Thoracic aorta (tissue), 2 donors: ENCODE measurements at regions not wholly inside any gene's neighbourhood (a gene's known extent, or its start where the extent isn't known, plus 50 kb on each side); places are given as distances from the start of the nearest gene placed in this dataset.

Source experiments
- ATAC-seq: fragments of 150-250 bp; one replicate; pipeline ENCODE4 v1.8.0; 2017; ENCODE audit warnings: low read depth; ENCODE audit not compliant: insufficient number of reproducible peaks, low FRiP score
- DNase-seq: peaks from one replicate; pipeline ENCODE4 v3.0.0-alpha.2; 2020; ENCODE audit warnings: low spot score
- H3K27ac ChIP-seq, 2 donors: fragments of 200-600 bp; sonication (generic); 1 replicate in 1 of 2; 2 replicates in 1 of 2; pipeline ENCODE4 v1.5.1; 2016; ENCODE audit warnings: mild to moderate bottlenecking in 2 of 2, moderate library complexity in 2 of 2
- H3K27me3 ChIP-seq: fragments of 200-600 bp; sonication (generic); replicated peaks from 2 replicates; pipeline ENCODE4 v1.6.0; 2016; ENCODE audit warnings: mild to moderate bottlenecking; ENCODE audit not compliant: insufficient read depth
- H3K36me3 ChIP-seq: fragments of 200-600 bp; sonication (generic); one replicate; pipeline ENCODE4 v1.5.1; 2016
- H3K4me1 ChIP-seq, 2 donors: fragments of 200-600 bp; sonication (generic); 1 replicate in 1 of 2; 2 replicates in 1 of 2; pipeline versions ENCODE4 v1.5.1 to v1.6.0; 2016; ENCODE audit warnings: low read depth in 2 of 2, mild to moderate bottlenecking in 1 of 2; ENCODE audit not compliant: control insufficient read depth in 1 of 2
- H3K4me3 ChIP-seq: fragments of 200-600 bp; sonication (generic); 2 replicates; pipeline ENCODE4 v1.5.1; 2016; ENCODE audit warnings: mild to moderate bottlenecking
- H3K9me3 ChIP-seq: fragments of 200-600 bp; sonication (generic); 2 replicates; pipeline ENCODE4 v1.5.1; 2016
- TF ChIP-seq, protein P1 (sequence below): fragments of 200-600 bp; sonication (generic); IDR thresholded peaks from one replicate; pipeline ENCODE4 v1.5.1; 2019; ENCODE audit warnings: antibody characterized with exemption

DNA sequence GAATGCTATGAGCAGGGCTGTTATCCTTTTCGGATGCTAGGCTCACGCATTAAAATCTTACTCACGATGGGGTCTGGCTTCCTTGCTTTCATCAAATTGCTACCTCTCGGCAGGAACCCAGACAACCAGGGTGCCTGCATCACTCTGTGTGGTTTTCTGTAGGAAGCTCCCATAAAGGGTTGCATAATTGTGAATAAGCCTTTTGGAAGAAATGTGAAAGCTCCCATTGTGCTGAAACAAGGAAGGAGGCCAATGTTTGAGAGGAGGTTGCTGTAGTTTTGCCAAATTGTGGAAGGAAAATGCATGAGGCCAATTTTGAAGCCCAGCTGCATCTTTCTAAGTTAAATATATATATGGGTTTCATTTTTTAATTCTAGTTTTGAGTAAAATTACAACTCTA lies 615.5 kb downstream of the C6orf118 start:
- H3K4me3 ChIP-seq: no peak overlapping the region
- DNase-seq (no peak), ATAC-seq (no peak)
- H3K36me3 ChIP-seq: no peaks in the 10 kb centered on the region
- no peaks in the 10 kb centered on the region for H3K4me1 ChIP-seq
- no peaks in the 10 kb centered on the region for H3K9me3 ChIP-seq
- H3K27me3 ChIP-seq: no peaks in the 10 kb centered on the region
- TF ChIP-seq, protein P1, sequence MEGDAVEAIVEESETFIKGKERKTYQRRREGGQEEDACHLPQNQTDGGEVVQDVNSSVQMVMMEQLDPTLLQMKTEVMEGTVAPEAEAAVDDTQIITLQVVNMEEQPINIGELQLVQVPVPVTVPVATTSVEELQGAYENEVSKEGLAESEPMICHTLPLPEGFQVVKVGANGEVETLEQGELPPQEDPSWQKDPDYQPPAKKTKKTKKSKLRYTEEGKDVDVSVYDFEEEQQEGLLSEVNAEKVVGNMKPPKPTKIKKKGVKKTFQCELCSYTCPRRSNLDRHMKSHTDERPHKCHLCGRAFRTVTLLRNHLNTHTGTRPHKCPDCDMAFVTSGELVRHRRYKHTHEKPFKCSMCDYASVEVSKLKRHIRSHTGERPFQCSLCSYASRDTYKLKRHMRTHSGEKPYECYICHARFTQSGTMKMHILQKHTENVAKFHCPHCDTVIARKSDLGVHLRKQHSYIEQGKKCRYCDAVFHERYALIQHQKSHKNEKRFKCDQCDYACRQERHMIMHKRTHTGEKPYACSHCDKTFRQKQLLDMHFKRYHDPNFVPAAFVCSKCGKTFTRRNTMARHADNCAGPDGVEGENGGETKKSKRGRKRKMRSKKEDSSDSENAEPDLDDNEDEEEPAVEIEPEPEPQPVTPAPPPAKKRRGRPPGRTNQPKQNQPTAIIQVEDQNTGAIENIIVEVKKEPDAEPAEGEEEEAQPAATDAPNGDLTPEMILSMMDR: no peak
- H3K27ac ChIP-seq: no peak overlapping the region

DNA sequence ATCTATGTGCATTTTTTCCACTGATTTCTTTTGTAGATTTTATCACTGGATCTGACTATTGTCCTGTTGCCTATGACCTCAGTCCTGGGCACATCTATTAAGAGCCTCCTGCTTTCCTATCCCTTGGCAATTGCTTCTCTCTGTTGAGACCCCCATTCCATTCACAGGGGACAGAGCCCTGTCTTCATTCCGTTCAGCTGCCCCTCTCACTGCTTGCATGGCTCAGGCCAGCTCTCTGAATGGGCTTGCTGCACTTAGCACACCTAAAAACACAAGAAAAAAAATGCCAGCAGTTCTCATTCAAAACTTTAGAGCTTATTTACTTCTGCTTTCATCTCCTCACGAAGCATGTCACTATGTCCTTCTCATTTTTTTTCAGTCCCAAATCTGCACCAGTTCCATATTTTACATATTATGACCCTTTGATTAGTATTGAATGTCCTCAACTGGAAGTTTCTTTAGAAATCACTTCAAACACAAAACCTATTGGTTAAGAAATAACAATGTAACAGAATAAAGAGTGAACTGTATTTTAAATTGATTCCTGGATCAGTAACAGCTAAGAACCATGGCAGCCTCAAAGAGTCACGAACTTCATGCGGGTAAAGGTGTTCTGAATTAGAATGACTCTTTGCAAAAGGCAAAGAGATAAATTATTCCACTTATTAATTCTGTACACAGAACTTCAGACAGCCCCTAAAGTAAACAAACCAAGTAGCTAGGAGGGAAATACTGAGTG lies 616.5 kb downstream of the C6orf118 start:
- Histone ChIP-seq H3K4me1 (no peaks in the 10 kb centered on the region), H3K27ac (no peak overlapping the region), H3K36me3 (no peaks in the 10 kb centered on the region), H3K27me3 (no peaks in the 10 kb centered on the region), H3K9me3 (no peaks in the 10 kb centered on the region), H3K4me3 (no peak overlapping the region)
- no peak for DNase-seq
- ATAC-seq: no peak
- TF ChIP-seq, protein P1: no peak

DNA sequence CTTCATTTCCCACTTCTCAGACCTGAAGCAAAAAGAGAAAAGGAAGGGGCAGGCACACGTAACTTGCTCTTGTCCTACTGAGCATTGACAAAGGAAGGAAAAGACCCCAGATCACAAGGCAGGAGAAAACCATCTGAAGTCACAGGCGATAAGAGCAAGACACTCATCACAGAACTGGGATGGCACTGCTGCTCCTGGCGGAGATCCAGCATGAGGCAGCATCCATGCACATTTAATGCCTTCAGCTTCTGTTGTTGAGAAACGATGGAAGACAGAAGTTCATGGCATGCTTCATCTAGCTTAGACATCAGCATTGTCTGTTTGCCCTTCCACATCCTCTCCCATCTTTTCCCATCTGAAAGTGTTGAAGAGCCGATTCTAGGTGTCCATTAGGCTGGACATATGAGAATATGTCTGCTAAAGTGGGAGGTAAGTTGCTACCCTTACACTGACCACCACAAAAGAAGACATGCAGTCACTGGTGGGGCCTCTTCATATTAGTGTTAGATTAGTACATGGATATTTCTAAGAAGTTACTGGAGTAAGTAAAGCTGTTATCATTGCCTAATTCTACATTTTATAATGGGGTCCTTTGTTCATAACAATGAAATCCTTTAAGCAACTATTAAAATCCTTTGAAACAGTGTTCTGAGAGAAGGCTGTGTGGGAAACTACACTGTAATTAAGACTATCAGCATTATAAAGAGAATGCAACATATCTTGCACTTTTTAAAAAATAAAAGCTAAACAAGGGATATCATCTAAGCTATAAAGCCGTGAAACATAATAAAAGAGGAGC lies 618.5 kb downstream of the C6orf118 start:
- no peak for DNase-seq
- Histone ChIP-seq H3K36me3 (no peaks in the 10 kb centered on the region), H3K4me1 (no peaks in the 10 kb centered on the region), H3K9me3 (no peaks in the 10 kb centered on the region), H3K27me3 (no peaks in the 10 kb centered on the region), H3K27ac (no peak overlapping the region), H3K4me3 (no peak overlapping the region)
- ATAC-seq: no peak
- TF ChIP-seq, protein P1: no peak

DNA sequence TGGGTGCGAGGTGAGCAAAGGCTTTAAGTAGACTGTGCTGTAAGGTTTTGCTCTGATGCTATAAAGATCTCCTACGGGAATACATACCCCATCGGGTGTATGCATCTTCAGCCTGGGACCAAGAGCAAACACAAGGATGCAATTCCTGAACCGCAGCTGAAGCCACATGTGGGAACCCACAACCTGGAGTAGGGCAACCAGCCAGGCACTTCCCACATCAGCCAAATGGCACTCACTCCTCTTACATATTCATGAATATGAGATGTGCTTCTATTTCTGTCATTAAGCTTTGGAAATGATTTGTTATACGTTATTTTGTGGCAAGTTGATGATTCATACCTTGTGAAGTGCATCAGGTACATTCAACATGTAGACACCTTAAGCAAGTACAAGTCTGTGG lies 619.2 kb downstream of the C6orf118 start:
- Histone ChIP-seq H3K9me3 (no peaks in the 10 kb centered on the region), H3K27me3 (no peaks in the 10 kb centered on the region), H3K4me1 (no peaks in the 10 kb centered on the region), H3K36me3 (no peaks in the 10 kb centered on the region), H3K27ac (no peak overlapping the region), H3K4me3 (no peak overlapping the region)
- TF ChIP-seq, protein P1: no peak
- ATAC-seq: no peak
- no peak for DNase-seq

DNA sequence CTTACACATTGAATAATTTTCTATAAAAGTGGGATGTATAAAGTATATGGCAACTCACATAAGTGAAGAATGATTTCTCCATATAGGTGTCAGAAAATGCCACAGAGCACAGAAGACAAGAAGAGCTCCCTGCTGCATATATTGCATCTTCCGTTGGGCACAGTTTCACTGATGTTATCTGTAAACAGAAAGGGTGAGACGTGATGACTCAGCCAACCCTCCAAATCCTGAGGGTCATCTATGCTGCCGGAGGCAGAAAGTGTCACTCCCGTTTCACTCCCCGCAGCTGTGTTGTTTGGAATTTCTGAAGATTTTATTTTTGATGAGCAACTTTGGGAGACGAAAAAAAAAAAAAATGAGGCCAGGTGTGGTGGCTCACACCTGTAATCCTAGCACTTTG lies 644.1 kb downstream of the C6orf118 start:
- DNase-seq (no peak), ATAC-seq (no peak)
- Histone ChIP-seq H3K4me1 (no peaks in the 10 kb centered on the region), H3K4me3 (no peak overlapping the region), H3K27me3 (no peaks in the 10 kb centered on the region), H3K27ac (no peak overlapping the region), H3K9me3 (no peaks in the 10 kb centered on the region), H3K36me3 (no peaks in the 10 kb centered on the region)
- TF ChIP-seq, protein P1: no peak
